ENCODE measurements at regions not wholly inside any gene's neighbourhood (a gene's known extent, or its start where the extent isn't known, plus 50 kb on each side); places are given as distances from the start of the nearest gene placed in this dataset.

- no peak overlapping the region for H3K4me2 ChIP-seq (ENCODE audit: low read length)
- ChIA-PET POLR2A (no interaction called here), CTCF (interaction anchor here (1.4 kb wide), 1 partner anchor 38 kb away, joined by 5 read pairs; no protein-coding TSS in a partner anchor), RAD21 (ENCODE audit: low non-redundant PET in 1 of 2, low total read pairs in 2 of 2, uncharacterized antibody in 2 of 2, unreplicated experiment in 2 of 2) (no interaction called here)
- no peaks in the 10 kb centered on the region for H3K79me2 ChIP-seq (ENCODE audit: insufficient read depth, low read length)
- no peaks in the 10 kb centered on the region for H4K20me1 ChIP-seq (ENCODE audit: insufficient read depth)
- H3K9me3 ChIP-seq (ENCODE audit: control insufficient read depth in 1 of 2, insufficient read depth in 1 of 2, low read depth in 1 of 2, low read length in 2 of 2) = no peaks in the 10 kb centered on the region
- BruUV-seq (replicated peaks) = no TSS peak
- no peaks in the 10 kb centered on the region for H3K36me3 ChIP-seq (ENCODE audit: control insufficient read depth in 1 of 2, insufficient read depth in 2 of 2, low read length in 2 of 2)
- no peak overlapping the region for H3K27ac ChIP-seq (ENCODE audit: low read depth, low read length)
- H3K9ac ChIP-seq (ENCODE audit: low read length) = no peak overlapping the region
- DNase-seq (ENCODE audit: low read depth, low spot score) (no peak), ATAC-seq (no peak)
- intact Hi-C loops (cut with micrococcal nuclease) = no loop called here
- H3K9me2 ChIP-seq (ENCODE audit: insufficient read depth) = no peaks in the 10 kb centered on the region
- no peak overlapping the region for H3K4me3 ChIP-seq (replicated peaks in 1 of 2; ENCODE audit: low read depth in 1 of 2, low read length in 2 of 2)
- TF ChIP-seq CEBPB (IDR thresholded peaks at IDR 0.05; ENCODE audit: low read depth) (no peak), TCF7L2 (IDR thresholded peaks at IDR 0.05; ENCODE audit: borderline replicate concordance, extremely low read depth, insufficient read depth, insufficient read length) (no peak), RAD21 (IDR thresholded peaks at IDR 0.05; ENCODE audit: low read depth) (no peak), JUND (IDR thresholded peaks at IDR 0.05) (no peak), CBX3 (IDR thresholded peaks at IDR 0.05; ENCODE audit: low read depth) (no peak), POLR2AphosphoS5 (IDR thresholded peaks at IDR 0.05; ENCODE audit: low read depth, low read length) (no peak)
- no peak overlapping the region for H2AFZ ChIP-seq (ENCODE audit: low read depth, low read length, poor library complexity, severe bottlenecking)
- no peaks in the 10 kb centered on the region for H3K4me1 ChIP-seq (ENCODE audit: control insufficient read depth in 1 of 2, insufficient read depth in 2 of 2, low read length in 2 of 2)
- no peaks in the 10 kb centered on the region for H3K27me3 ChIP-seq (ENCODE audit: insufficient read depth, low read length)
These were observed 166.9 kb upstream of the SYT6 start for GRCh38 chr1:114320586-114320985.

DNA sequence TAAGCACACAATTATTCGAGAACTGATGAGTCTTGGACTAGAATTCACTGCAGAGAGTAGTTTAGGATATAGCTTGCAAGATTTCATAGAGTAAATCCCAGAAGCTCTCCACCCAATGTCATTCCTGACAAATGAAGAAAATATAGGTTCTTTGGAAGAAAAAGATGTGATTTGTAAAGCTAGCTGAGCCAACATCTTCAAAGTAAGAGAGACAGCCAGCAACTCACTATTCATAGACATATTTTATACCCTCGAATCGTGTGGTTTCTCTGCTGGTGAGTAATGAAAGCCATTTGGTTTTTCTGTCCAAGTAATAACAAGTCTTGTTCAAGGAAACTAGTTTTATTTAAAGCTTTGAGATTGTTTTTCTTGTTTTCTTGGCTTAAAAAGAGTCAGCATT, 165.7 kb upstream of the SYT6 start:
- no peaks in the 10 kb centered on the region for H3K79me2 ChIP-seq (ENCODE audit: insufficient read depth, low read length)
- CTCF ChIA-PET = interaction anchor here (0.7 to 1.4 kb wide), 2 partner anchors 27 to 37 kb away, joined by 3 to 5 read pairs; no protein-coding TSS in a partner anchor
- no peak overlapping the region for H2AFZ ChIP-seq (ENCODE audit: low read depth, low read length, poor library complexity, severe bottlenecking)
- no peaks in the 10 kb centered on the region for H3K4me1 ChIP-seq (ENCODE audit: control insufficient read depth in 1 of 2, insufficient read depth in 2 of 2, low read length in 2 of 2)
- H3K9me2 ChIP-seq (ENCODE audit: insufficient read depth) = no peaks in the 10 kb centered on the region
- RAD21 ChIA-PET (ENCODE audit: low non-redundant PET in 1 of 2, low total read pairs in 2 of 2, uncharacterized antibody in 2 of 2, unreplicated experiment in 2 of 2) = no interaction called here
- no peak overlapping the region for H3K4me3 ChIP-seq (replicated peaks in 1 of 2; ENCODE audit: low read depth in 1 of 2, low read length in 2 of 2)
- no peaks in the 10 kb centered on the region for H3K27me3 ChIP-seq (ENCODE audit: insufficient read depth, low read length)
- no peak overlapping the region for H3K4me2 ChIP-seq (ENCODE audit: low read length)
- BruUV-seq (replicated peaks) = no TSS peak
- ATAC-seq (no peak), DNase-seq (ENCODE audit: low read depth, low spot score) (no peak)
- H3K36me3 ChIP-seq (ENCODE audit: control insufficient read depth in 1 of 2, insufficient read depth in 2 of 2, low read length in 2 of 2) = no peaks in the 10 kb centered on the region
- no peak overlapping the region for H3K27ac ChIP-seq (ENCODE audit: low read depth, low read length)
- no peaks in the 10 kb centered on the region for H3K9me3 ChIP-seq (ENCODE audit: control insufficient read depth in 1 of 2, insufficient read depth in 1 of 2, low read depth in 1 of 2, low read length in 2 of 2)
- intact Hi-C loops (cut with micrococcal nuclease) = no loop called here
- POLR2A ChIA-PET = no interaction called here
- no peak overlapping the region for H3K9ac ChIP-seq (ENCODE audit: low read length)
- no peaks in the 10 kb centered on the region for H4K20me1 ChIP-seq (ENCODE audit: insufficient read depth)
- no peak for TF ChIP-seq CEBPB (IDR thresholded peaks at IDR 0.05; ENCODE audit: low read depth)
- TF ChIP-seq ZNF274 (IDR thresholded peaks at IDR 0.05; ENCODE audit: low read depth, low read length) = no peak
- no peak for TF ChIP-seq POLR2A (IDR thresholded peaks at IDR 0.05; ENCODE audit: borderline replicate concordance, extremely low read depth, insufficient read depth, insufficient read length)
- no peak for TF ChIP-seq MAX (IDR thresholded peaks at IDR 0.05)
- TF ChIP-seq ZBTB33 (IDR thresholded peaks at IDR 0.05; ENCODE audit: extremely low read depth, insufficient replicate concordance, low read length) = no peak
- TF ChIP-seq, protein P1, sequence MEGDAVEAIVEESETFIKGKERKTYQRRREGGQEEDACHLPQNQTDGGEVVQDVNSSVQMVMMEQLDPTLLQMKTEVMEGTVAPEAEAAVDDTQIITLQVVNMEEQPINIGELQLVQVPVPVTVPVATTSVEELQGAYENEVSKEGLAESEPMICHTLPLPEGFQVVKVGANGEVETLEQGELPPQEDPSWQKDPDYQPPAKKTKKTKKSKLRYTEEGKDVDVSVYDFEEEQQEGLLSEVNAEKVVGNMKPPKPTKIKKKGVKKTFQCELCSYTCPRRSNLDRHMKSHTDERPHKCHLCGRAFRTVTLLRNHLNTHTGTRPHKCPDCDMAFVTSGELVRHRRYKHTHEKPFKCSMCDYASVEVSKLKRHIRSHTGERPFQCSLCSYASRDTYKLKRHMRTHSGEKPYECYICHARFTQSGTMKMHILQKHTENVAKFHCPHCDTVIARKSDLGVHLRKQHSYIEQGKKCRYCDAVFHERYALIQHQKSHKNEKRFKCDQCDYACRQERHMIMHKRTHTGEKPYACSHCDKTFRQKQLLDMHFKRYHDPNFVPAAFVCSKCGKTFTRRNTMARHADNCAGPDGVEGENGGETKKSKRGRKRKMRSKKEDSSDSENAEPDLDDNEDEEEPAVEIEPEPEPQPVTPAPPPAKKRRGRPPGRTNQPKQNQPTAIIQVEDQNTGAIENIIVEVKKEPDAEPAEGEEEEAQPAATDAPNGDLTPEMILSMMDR (IDR thresholded peaks at IDR 0.05 in 2 of 3, conservative IDR thresholded peaks at IDR 0.05 in 1 of 3; ENCODE audit: borderline replicate concordance in 1 of 3, insufficient read depth in 1 of 3, low read depth in 2 of 3, low read length in 2 of 3) = no peak
- no peak for TF ChIP-seq YY1 (IDR thresholded peaks at IDR 0.05; ENCODE audit: extremely low read depth, insufficient replicate concordance, low read depth, low read length)
- TF ChIP-seq ELF1 (IDR thresholded peaks at IDR 0.05; ENCODE audit: borderline replicate concordance, low read depth) = no peak
